ENCODE measurements at regions not wholly inside any gene's neighbourhood (a gene's known extent, or its start where the extent isn't known, plus 50 kb on each side); places are given as distances from the start of the nearest gene placed in this dataset.

DNA sequence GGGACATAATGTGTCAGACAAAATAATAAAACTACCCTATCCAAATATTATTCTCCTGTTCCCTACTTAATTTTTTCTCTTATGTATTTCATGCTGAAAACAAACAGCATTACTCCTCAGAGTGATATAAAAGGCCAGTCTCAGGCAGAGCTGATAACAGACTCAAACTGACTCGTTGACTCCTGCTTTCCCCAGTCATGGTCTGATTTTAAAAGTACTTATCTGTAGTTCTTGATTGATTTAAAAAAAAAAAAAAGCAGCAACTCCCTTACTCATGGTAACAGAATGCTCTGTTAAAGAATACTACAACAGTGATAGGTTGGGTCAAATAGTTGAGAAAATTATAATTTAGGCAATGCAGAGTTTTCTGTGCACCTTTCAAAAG, 90.3 kb upstream of the BARX2 start:
- H3K9me2 ChIP-seq (ENCODE audit: insufficient read depth, low read length), result no peaks in the 10 kb centered on the region
- no peaks in the 10 kb centered on the region for H4K20me1 ChIP-seq (ENCODE audit: insufficient read depth)
- no peak overlapping the region for H2AFZ ChIP-seq (ENCODE audit: low read depth, low read length)
- H3F3A ChIP-seq (ENCODE audit: insufficient read depth, low read length, poor library complexity, severe bottlenecking), result no peaks in the 10 kb centered on the region
- no peaks in the 10 kb centered on the region for H3K36me3 ChIP-seq (ENCODE audit: insufficient read depth, low read length)
- no peaks in the 10 kb centered on the region for H3K79me2 ChIP-seq (replicated peaks; ENCODE audit: insufficient read depth, low read length)
- no peaks in the 10 kb centered on the region for H3K27me3 ChIP-seq (ENCODE audit: insufficient read depth, low read depth, low read length)
- TF ChIP-seq TAF1 (IDR thresholded peaks at IDR 0.05; ENCODE audit: low read depth) (no peak), RAD21 (conservative IDR thresholded peaks at IDR 0.05) (no peak), EP300 (conservative IDR thresholded peaks at IDR 0.05; ENCODE audit: poor library complexity, severe bottlenecking) (no peak), POLR2AphosphoS5 (IDR thresholded peaks at IDR 0.05) (no peak), SMC3 (conservative IDR thresholded peaks at IDR 0.05; ENCODE audit: poor library complexity) (no peak), EZH2 (IDR thresholded peaks at IDR 0.05; ENCODE audit: borderline replicate concordance, insufficient read depth, low read length, poor library complexity, severe bottlenecking) (no peak), MXI1 (conservative IDR thresholded peaks at IDR 0.05; ENCODE audit: poor library complexity, severe bottlenecking) (no peak)
- TF ChIP-seq, protein P1, sequence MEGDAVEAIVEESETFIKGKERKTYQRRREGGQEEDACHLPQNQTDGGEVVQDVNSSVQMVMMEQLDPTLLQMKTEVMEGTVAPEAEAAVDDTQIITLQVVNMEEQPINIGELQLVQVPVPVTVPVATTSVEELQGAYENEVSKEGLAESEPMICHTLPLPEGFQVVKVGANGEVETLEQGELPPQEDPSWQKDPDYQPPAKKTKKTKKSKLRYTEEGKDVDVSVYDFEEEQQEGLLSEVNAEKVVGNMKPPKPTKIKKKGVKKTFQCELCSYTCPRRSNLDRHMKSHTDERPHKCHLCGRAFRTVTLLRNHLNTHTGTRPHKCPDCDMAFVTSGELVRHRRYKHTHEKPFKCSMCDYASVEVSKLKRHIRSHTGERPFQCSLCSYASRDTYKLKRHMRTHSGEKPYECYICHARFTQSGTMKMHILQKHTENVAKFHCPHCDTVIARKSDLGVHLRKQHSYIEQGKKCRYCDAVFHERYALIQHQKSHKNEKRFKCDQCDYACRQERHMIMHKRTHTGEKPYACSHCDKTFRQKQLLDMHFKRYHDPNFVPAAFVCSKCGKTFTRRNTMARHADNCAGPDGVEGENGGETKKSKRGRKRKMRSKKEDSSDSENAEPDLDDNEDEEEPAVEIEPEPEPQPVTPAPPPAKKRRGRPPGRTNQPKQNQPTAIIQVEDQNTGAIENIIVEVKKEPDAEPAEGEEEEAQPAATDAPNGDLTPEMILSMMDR (IDR thresholded peaks at IDR 0.05; ENCODE audit: poor library complexity, severe bottlenecking), result no peak
- TF ChIP-seq, protein P2, sequence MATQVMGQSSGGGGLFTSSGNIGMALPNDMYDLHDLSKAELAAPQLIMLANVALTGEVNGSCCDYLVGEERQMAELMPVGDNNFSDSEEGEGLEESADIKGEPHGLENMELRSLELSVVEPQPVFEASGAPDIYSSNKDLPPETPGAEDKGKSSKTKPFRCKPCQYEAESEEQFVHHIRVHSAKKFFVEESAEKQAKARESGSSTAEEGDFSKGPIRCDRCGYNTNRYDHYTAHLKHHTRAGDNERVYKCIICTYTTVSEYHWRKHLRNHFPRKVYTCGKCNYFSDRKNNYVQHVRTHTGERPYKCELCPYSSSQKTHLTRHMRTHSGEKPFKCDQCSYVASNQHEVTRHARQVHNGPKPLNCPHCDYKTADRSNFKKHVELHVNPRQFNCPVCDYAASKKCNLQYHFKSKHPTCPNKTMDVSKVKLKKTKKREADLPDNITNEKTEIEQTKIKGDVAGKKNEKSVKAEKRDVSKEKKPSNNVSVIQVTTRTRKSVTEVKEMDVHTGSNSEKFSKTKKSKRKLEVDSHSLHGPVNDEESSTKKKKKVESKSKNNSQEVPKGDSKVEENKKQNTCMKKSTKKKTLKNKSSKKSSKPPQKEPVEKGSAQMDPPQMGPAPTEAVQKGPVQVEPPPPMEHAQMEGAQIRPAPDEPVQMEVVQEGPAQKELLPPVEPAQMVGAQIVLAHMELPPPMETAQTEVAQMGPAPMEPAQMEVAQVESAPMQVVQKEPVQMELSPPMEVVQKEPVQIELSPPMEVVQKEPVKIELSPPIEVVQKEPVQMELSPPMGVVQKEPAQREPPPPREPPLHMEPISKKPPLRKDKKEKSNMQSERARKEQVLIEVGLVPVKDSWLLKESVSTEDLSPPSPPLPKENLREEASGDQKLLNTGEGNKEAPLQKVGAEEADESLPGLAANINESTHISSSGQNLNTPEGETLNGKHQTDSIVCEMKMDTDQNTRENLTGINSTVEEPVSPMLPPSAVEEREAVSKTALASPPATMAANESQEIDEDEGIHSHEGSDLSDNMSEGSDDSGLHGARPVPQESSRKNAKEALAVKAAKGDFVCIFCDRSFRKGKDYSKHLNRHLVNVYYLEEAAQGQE (IDR thresholded peaks at IDR 0.05; ENCODE audit: borderline replicate concordance), result no peak
- no peak overlapping the region for H3K4me2 ChIP-seq (ENCODE audit: low read length)
- no peak overlapping the region for H3K4me3 ChIP-seq (ENCODE audit: low read length)
- no peak overlapping the region for H3K9ac ChIP-seq (ENCODE audit: low read length)
- no peak overlapping the region for H3K27ac ChIP-seq (ENCODE audit: low read length)
- H3K9me3 ChIP-seq (ENCODE audit: low read length), result no peaks in the 10 kb centered on the region

DNA sequence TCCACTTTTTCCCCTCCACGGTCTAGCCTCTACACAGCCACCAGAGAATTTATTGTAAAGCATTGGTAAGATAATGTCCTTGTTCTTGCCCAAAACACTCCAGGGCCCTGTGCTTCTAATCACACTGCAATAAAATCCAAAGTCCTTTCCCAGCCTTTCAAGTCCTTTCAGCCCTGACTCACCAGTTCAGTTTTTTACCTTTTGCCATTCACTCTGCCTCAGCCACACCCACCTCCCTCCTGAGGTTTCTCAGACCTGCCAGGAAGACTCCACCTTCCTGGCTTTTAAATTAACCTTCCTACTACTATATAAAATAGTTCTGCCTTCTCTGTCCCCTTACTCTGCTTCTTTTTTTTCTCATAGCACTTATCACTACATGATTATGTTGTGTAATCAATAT, 91.0 kb upstream of the ARHGAP32 start:
- H3K27me3 ChIP-seq (ENCODE audit: insufficient read depth, low read depth, low read length), result no peaks in the 10 kb centered on the region
- H3F3A ChIP-seq (ENCODE audit: insufficient read depth, low read length, poor library complexity, severe bottlenecking), result no peaks in the 10 kb centered on the region
- H3K27ac ChIP-seq (ENCODE audit: low read length), result no peak overlapping the region
- peaks cover 3% of the 10 kb centered on the region for H3K79me2 ChIP-seq (replicated peaks; ENCODE audit: insufficient read depth, low read length)
- no peaks in the 10 kb centered on the region for H3K9me2 ChIP-seq (ENCODE audit: insufficient read depth, low read length)
- no peaks in the 10 kb centered on the region for H3K9me3 ChIP-seq (ENCODE audit: low read length)
- H3K9ac ChIP-seq (ENCODE audit: low read length), result no peak overlapping the region
- no peaks in the 10 kb centered on the region for H4K20me1 ChIP-seq (ENCODE audit: insufficient read depth)
- TF ChIP-seq, protein P1 (IDR thresholded peaks at IDR 0.05; ENCODE audit: poor library complexity, severe bottlenecking), result no peak
- TF ChIP-seq, protein P2 (IDR thresholded peaks at IDR 0.05; ENCODE audit: borderline replicate concordance), result no peak
- no peak overlapping the region for H3K4me2 ChIP-seq (ENCODE audit: low read length)
- no peak overlapping the region for H3K4me3 ChIP-seq (ENCODE audit: low read length)
- H2AFZ ChIP-seq (ENCODE audit: low read depth, low read length), result no peak overlapping the region
- H3K36me3 ChIP-seq (ENCODE audit: insufficient read depth, low read length), result no peaks in the 10 kb centered on the region

Measured in neural cell (in vitro differentiated cells).